ENCODE measurements at regions not wholly inside any gene's neighbourhood (a gene's known extent, or its start where the extent isn't known, plus 50 kb on each side); places are given as distances from the start of the nearest gene placed in this dataset.

GRCh38 chr11:79942090-79942489 is 501.3 kb upstream of the TENM4 start:
- TF ChIP-seq EZH2 (IDR thresholded peaks at IDR 0.05; ENCODE audit: borderline replicate concordance) (no peak), EZH2phosphoT487 (IDR thresholded peaks at IDR 0.05; ENCODE audit: low read depth, severe bottlenecking, unreplicated experiment) (no peak)
- TF ChIP-seq, protein P1, sequence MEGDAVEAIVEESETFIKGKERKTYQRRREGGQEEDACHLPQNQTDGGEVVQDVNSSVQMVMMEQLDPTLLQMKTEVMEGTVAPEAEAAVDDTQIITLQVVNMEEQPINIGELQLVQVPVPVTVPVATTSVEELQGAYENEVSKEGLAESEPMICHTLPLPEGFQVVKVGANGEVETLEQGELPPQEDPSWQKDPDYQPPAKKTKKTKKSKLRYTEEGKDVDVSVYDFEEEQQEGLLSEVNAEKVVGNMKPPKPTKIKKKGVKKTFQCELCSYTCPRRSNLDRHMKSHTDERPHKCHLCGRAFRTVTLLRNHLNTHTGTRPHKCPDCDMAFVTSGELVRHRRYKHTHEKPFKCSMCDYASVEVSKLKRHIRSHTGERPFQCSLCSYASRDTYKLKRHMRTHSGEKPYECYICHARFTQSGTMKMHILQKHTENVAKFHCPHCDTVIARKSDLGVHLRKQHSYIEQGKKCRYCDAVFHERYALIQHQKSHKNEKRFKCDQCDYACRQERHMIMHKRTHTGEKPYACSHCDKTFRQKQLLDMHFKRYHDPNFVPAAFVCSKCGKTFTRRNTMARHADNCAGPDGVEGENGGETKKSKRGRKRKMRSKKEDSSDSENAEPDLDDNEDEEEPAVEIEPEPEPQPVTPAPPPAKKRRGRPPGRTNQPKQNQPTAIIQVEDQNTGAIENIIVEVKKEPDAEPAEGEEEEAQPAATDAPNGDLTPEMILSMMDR (IDR thresholded peaks at IDR 0.05; ENCODE audit: poor library complexity), result no peak
